Upper lobe of right lung (tissue), 1 donor: ENCODE measurements at regions not wholly inside any gene's neighbourhood (a gene's known extent, or its start where the extent isn't known, plus 50 kb on each side); places are given as distances from the start of the nearest gene placed in this dataset.
A peak's percentile ranks its signal among the peaks of the same experiment; 100 is the strongest.

Experiments used
- ATAC-seq: fragments of 200-7000 bp; cut with Tn5 transposase; one replicate; pipeline ENCODE4 v1.9.1; 2020; ENCODE audit warnings: mild to moderate bottlenecking, moderate library complexity
- DNase-seq: peaks from one replicate; pipeline ENCODE4 v3.0.0-alpha.2; 2020
- H3K27ac ChIP-seq: fragments of 200-600 bp; one replicate; pipeline ENCODE4 v1.8.0; 2022
- H3K27me3 ChIP-seq: fragments of 200-600 bp; one replicate; pipeline ENCODE4 v1.8.0; 2022; ENCODE audit warnings: mild to moderate bottlenecking
- H3K36me3 ChIP-seq: fragments of 200-600 bp; one replicate; pipeline ENCODE4 v1.8.0; 2022
- H3K4me1 ChIP-seq: fragments of 200-600 bp; one replicate; pipeline ENCODE4 v1.8.0; 2022
- H3K4me3 ChIP-seq: fragments of 200-600 bp; one replicate; pipeline ENCODE4 v1.8.0; 2022; ENCODE audit warnings: mild to moderate bottlenecking
- H3K9me3 ChIP-seq: fragments of 200-600 bp; one replicate; pipeline ENCODE4 v1.8.0; 2022
- intact Hi-C: fragments of 100-400 bp; cut with DNase I; formaldehyde crosslinking; loops from one replicate; pipeline ENCODE4 v1.11.0; 2022
- TF ChIP-seq, protein P1 (sequence below): fragments of 200-600 bp; IDR thresholded peaks from one replicate; pipeline ENCODE4 v1.8.0; 2022; ENCODE audit warnings: antibody characterized with exemption
- donor health status: DM: no; HTN: yes; CAD: no; lungs with severe emphysema.

DNA sequence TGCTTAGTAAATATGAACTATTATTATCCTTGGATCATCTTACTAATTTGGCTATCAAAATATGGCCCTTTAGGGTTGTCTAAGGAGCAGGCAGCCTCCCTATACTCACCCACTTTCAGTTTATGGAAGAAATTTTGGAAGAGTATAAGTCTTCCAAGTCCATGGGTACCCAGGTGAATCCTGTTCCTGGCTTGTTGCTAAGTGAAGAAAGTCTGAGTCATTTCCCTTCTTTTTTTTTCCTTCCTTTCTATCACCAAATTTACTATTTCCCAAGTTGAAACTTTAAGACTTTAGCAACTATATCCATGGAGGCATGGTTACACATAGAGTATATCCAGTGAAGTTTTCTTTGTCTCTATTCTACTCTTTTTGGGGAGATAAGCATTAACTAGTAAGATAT lies 184.0 kb upstream of the ACTBL2 start:
- Histone ChIP-seq H3K4me3 (no peak overlapping the region), H3K27me3 (no peaks in the 10 kb centered on the region), H3K36me3 (no peaks in the 10 kb centered on the region), H3K9me3 (no peaks in the 10 kb centered on the region), H3K27ac (no peak overlapping the region), H3K4me1 (no peaks in the 10 kb centered on the region)
- TF ChIP-seq, protein P1, sequence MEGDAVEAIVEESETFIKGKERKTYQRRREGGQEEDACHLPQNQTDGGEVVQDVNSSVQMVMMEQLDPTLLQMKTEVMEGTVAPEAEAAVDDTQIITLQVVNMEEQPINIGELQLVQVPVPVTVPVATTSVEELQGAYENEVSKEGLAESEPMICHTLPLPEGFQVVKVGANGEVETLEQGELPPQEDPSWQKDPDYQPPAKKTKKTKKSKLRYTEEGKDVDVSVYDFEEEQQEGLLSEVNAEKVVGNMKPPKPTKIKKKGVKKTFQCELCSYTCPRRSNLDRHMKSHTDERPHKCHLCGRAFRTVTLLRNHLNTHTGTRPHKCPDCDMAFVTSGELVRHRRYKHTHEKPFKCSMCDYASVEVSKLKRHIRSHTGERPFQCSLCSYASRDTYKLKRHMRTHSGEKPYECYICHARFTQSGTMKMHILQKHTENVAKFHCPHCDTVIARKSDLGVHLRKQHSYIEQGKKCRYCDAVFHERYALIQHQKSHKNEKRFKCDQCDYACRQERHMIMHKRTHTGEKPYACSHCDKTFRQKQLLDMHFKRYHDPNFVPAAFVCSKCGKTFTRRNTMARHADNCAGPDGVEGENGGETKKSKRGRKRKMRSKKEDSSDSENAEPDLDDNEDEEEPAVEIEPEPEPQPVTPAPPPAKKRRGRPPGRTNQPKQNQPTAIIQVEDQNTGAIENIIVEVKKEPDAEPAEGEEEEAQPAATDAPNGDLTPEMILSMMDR, result no peak
- no peak for ATAC-seq
- intact Hi-C loops, result no loop called here
- no peak for DNase-seq

DNA sequence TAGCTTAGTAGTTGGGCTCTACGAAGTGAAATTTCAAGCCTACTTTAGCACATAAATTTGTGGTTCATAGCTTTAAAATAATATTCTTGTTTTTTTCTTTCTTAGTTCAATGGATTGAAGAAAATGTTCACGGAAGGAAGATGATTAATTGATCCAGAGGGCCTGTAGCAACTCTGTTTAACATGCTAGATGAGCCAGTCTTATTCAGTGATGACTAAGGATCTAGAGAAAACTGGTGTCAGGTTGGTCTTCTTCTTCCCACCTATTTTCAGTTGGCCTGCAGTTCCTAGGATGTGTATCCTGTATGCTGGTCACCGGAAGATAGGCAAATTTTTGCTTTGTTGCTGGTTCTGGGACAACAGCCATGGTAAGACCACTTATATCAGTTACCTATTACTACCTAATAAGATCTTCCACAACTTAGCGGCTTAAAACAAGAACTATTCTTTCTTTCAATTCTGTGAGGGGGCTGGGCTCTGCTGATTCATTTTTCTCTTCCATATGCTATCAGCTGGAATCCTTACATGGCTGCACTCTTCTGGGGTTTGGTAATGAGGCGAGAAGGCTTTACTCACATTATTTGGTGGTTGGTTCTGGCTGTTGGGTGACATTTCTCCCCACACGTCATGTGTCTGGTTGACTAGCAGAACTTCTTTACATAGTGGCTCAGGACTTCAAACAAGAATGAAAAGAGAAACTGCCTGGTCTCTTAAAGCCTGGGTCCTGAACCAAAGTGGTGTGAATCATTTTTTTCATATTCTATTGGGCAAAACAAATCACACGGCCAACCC lies 182.7 kb upstream of the ACTBL2 start:
- H3K4me1 ChIP-seq, result no peaks in the 10 kb centered on the region
- no peaks in the 10 kb centered on the region for H3K27me3 ChIP-seq
- no peaks in the 10 kb centered on the region for H3K36me3 ChIP-seq
- ATAC-seq, result no peak
- TF ChIP-seq, protein P1, result no peak
- no peak overlapping the region for H3K27ac ChIP-seq
- H3K9me3 ChIP-seq, result no peaks in the 10 kb centered on the region
- no peak for DNase-seq
- intact Hi-C loops, result no loop called here
- H3K4me3 ChIP-seq, result no peak overlapping the region

DNA sequence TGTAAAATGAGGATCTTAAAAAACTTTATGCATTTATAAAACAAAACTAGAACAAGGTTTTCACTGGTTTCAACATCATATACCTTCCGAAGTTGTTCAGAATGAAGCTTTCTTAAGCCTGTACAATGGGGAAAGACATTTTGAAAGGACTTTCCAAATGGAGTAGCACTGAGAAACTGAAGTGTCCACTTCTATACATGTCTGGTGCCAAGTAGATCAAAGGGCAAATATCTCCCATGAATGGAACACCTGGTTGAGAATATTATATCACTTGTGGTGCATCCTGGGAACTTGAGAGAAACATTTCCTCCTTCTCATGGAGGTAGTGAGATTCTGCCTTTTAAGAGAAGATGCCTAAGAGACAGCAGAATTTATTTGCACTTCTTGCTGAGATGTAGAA lies 182.1 kb upstream of the ACTBL2 start:
- Histone ChIP-seq H3K4me3 (no peak overlapping the region), H3K27ac (no peak overlapping the region), H3K27me3 (no peaks in the 10 kb centered on the region), H3K4me1 (no peaks in the 10 kb centered on the region), H3K9me3 (no peaks in the 10 kb centered on the region), H3K36me3 (no peaks in the 10 kb centered on the region)
- peak; percentile 66 for ATAC-seq
- no peak for DNase-seq
- TF ChIP-seq, protein P1, result no peak
- intact Hi-C loops, result no loop called here

DNA sequence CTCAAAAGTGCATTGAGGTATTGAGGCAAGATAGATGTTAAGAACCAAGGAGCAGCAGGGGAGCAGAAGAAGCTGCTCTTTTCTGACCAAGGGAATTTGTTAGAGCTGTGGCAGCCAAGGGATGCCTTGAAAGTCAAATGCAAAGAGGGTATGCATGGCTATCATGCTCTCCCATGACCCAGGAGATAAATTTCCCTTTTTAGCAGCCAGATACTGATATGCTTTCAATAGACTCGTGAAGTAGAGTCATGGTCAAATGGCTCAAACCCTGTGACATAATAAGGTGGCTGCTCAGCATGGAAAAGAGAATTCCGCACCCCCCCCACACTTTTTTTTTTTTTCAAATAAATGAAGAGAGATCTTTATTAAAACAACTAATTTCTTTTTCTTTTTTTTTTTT lies 180.9 kb upstream of the ACTBL2 start:
- intact Hi-C loops, result no loop called here
- no peak overlapping the region for H3K27ac ChIP-seq
- ATAC-seq (no peak), DNase-seq (no peak)
- no peaks in the 10 kb centered on the region for H3K27me3 ChIP-seq
- TF ChIP-seq, protein P1, result no peak
- no peaks in the 10 kb centered on the region for H3K36me3 ChIP-seq
- H3K4me3 ChIP-seq, result no peak overlapping the region
- no peaks in the 10 kb centered on the region for H3K4me1 ChIP-seq
- H3K9me3 ChIP-seq, result no peaks in the 10 kb centered on the region

DNA sequence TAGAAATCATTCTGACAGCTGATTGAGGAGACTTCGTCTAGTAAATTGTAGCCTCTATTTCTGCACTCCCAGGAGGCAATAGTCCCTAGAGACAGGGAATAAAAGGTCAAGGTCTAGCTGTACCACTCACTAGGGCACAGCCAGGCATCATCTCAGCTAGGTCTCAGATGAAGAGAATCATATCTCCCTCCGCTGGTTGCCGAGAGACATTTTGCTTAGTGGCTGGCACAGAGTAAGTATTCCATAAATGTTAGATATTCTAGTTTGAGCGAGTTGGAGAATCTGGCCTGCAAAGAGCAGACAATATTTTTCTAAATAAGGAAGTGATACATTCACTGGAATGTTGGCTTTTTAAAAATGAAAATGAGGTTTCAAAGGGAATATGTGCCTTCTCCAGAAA lies 180.4 kb upstream of the ACTBL2 start:
- Histone ChIP-seq H3K4me1 (no peaks in the 10 kb centered on the region), H3K9me3 (no peaks in the 10 kb centered on the region), H3K4me3 (no peak overlapping the region), H3K36me3 (no peaks in the 10 kb centered on the region), H3K27ac (no peak overlapping the region), H3K27me3 (no peaks in the 10 kb centered on the region)
- ATAC-seq (no peak), DNase-seq (no peak)
- intact Hi-C loops, result no loop called here
- TF ChIP-seq, protein P1, result no peak

DNA sequence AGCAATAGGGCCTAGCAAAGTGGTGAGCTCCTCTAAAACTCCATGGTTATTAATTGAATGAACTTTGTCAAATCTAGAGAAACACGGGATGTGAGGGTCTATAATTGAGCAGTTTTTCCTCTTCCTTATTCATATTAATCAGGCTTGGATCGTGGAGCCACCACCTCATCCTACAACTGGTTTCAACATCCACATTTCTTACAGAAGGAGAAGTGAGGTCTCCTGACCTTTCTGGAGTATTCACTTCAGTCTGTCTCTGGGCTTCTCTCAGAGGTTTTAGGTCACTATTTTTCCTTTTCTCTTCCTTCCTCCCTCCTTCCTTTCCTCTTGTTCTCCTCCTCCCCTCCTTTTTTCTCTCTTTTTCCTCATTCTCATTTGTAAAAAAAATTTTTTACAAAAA lies 177.3 kb upstream of the ACTBL2 start:
- Histone ChIP-seq H3K9me3 (no peaks in the 10 kb centered on the region), H3K27ac (no peak overlapping the region), H3K27me3 (no peaks in the 10 kb centered on the region), H3K4me1 (no peaks in the 10 kb centered on the region), H3K36me3 (no peaks in the 10 kb centered on the region), H3K4me3 (no peak overlapping the region)
- ATAC-seq, result peak; percentile 59
- no peak for DNase-seq
- TF ChIP-seq, protein P1, result no peak
- intact Hi-C loops, result no loop called here
